Stomach (tissue), 8 donors: ENCODE measurements at regions not wholly inside any gene's neighbourhood (a gene's known extent, or its start where the extent isn't known, plus 50 kb on each side); places are given as distances from the start of the nearest gene placed in this dataset.

Source experiments
- DNase-seq, 2 donors: peaks; one replicate each; pipeline versions ENCODE4 v3.0.0 to v3.0.0-alpha.2; 2013 to 2019
- H3K27ac ChIP-seq, 5 donors: fragments of 200-600 bp in 4 of 5; sonication (generic) in 4 of 5; one replicate each; pipeline ENCODE4 v1.5.1; 2013 to 2019; ENCODE audit warnings: mild to moderate bottlenecking in 1 of 5, moderate library complexity in 1 of 5
- H3K27me3 ChIP-seq, 3 donors: fragments of 200-600 bp; sonication (generic); one replicate each; pipeline ENCODE4 v1.5.1; 2017 to 2019; ENCODE audit warnings: mixed run types in 1 of 3
- H3K36me3 ChIP-seq, 4 donors: fragments of 200-600 bp; sonication (generic); 1 replicate in 3 of 4; 2 replicates in 1 of 4; pipeline ENCODE4 v1.5.1; 2016 to 2019
- H3K4me1 ChIP-seq, 4 donors: fragments of 200-600 bp; sonication (generic); one replicate each; pipeline ENCODE4 v1.5.1; 2016 to 2019
- H3K4me3 ChIP-seq, 4 donors: fragments of 200-600 bp; sonication (generic) in 3 of 4; one replicate each; pipeline ENCODE4 v1.5.1; 2016 to 2019; ENCODE audit warnings: mild to moderate bottlenecking in 1 of 4
- H3K9me3 ChIP-seq, 4 donors: fragments of 200-600 bp; sonication (generic); one replicate each; pipeline ENCODE4 v1.5.1; 2016 to 2019
- CTCF ChIP-seq, 7 experiments: fragments of 450-650 bp in 4 of 7; fragments of 200-600 bp in 3 of 7; sonication (generic) in 3 of 7; IDR thresholded peaks; one replicate each; pipeline ENCODE4 v1.5.1; 2016 to 2019; ENCODE audit warnings: antibody characterized with exemption in 7 of 7, control low read depth in 2 of 7, mild to moderate bottlenecking in 1 of 7
- EP300 ChIP-seq: sonication (generic); formaldehyde crosslinking; IDR thresholded peaks from one replicate; pipeline ENCODE4 v1.6.1; 2017; ENCODE audit warnings: antibody characterized with exemption
- POLR2A ChIP-seq, 4 donors: fragments of 450-650 bp; IDR thresholded peaks; one replicate each; pipeline ENCODE4 v1.6.1; 2016; ENCODE audit warnings: antibody characterized with exemption in 4 of 4, control low read depth in 2 of 4, mild to moderate bottlenecking in 1 of 4, moderate library complexity in 1 of 4
- POLR2AphosphoS5 ChIP-seq, 3 donors: sonication (generic); formaldehyde crosslinking; IDR thresholded peaks; one replicate each; pipeline ENCODE4 v1.6.1; 2016; ENCODE audit warnings: antibody characterized with exemption in 3 of 3
- WGBS, 5 donors: extraction: QIAGEN DNeasy Blood & Tissue Kit in 3 of 5; methylation state at CpG; one replicate each; pipeline versions ENCODE4 v1.1.5 to v1.1.7; 2013 to 2018; 5-methylcytosine and 5-hydroxymethylcytosine counted together
- intact Hi-C: fragments of 100-400 bp; cut with DNase I; formaldehyde crosslinking; loops from one replicate; pipeline ENCODE4 v1.15.1; 2023; ENCODE audit warnings: low total_unique reads
- donor health status: healthy with polysubstance abuse.
- donor health status: Bipolar disorder and iron deficiency.
- donor health status: healthy.

DNA sequence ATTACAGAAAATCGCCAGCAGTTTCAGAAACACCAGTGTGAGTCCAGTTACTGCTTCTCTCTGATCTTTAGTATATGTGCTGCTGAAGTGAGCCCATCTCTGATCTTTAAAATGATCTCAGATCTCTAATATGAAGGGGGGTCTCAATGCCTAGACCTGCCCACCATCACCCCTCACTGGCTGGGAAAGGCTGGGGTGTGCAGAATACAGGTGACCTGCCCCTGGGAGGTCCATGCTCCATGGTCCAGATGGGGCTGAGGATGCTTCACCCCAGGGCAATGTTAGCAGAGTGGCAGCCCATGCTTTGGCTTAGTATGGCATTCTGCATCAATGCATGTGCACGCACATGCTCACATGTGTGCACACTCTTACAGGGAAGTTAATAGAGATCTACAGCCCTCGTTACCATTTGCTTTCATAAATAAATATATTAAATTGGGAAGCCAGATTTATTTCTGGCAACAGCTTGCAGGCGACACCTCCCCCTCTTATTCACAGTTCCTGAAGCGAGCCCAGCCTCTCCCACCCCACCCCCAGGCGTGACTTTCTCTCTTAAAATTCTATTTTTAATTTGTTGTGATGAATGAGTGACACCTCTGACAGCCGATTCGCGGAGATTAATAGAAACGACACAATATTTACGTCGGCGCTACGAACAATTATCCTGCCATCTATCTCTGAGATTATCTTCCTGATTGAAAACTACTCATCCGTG is 104.7 kb upstream of the ESRRB start:
- intact Hi-C loops, result no loop called here
- peaks cover 0 to 4% (median 0%) of the 10 kb centered on the region in 3 donors for H3K27me3 ChIP-seq
- H3K27ac ChIP-seq, result no peak overlapping the region
- TF ChIP-seq EP300, result no peak
- TF ChIP-seq POLR2AphosphoS5 (IDR thresholded peaks at IDR 0.05), result no peak
- TF ChIP-seq POLR2A (IDR thresholded peaks at IDR 0.05), result no peak
- TF ChIP-seq CTCF (IDR thresholded peaks at IDR 0.05), result no peak
- H3K9me3 ChIP-seq, result no peaks in the 10 kb centered on the region
- no peak overlapping the region for H3K4me3 ChIP-seq
- whole genome bisulfite sequencing, 5 donors, result 76 to 84% (median 80%) methylated on average over 15 of the region's 15 CpGs
- H3K36me3 ChIP-seq, result no peaks in the 10 kb centered on the region
- H3K4me1 ChIP-seq, result peaks cover 0 to 15% (median 3%) of the 10 kb centered on the region in 4 donors
- DNase-seq, result no peak

DNA sequence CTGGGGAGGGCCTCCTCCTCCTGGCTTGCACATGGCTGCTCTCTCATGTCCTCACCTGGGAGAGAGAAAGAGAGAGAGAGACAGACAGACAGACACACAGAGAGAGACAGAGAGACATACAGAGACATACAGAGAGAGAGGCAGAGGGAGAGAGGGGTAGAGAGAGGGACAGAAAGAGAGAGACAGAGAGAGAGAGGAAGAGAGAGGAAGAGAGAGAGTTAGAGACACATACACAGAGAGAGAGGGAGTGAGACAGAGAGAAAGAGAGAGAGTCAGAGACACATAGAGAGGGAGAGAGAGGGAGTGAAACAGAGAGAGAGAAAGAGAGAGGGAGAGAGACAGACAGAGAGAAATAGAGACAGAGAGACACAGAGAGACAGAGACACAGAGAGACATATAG is 103.6 kb upstream of the ESRRB start:
- TF ChIP-seq EP300, result no peak
- no peak for TF ChIP-seq POLR2A (IDR thresholded peaks at IDR 0.05)
- TF ChIP-seq CTCF (IDR thresholded peaks at IDR 0.05), result no peak
- TF ChIP-seq POLR2AphosphoS5 (IDR thresholded peaks at IDR 0.05), result no peak
- no peak for DNase-seq
- H3K4me3 ChIP-seq, result no peak overlapping the region
- intact Hi-C loops, result no loop called here
- H3K27ac ChIP-seq, result no peak overlapping the region
- no peaks in the 10 kb centered on the region for H3K9me3 ChIP-seq
- H3K4me1 ChIP-seq, result peaks cover 0 to 9% (median 1%) of the 10 kb centered on the region in 4 donors
- H3K36me3 ChIP-seq, result no peaks in the 10 kb centered on the region
- H3K27me3 ChIP-seq, result peaks cover 0 to 4% (median 0%) of the 10 kb centered on the region in 3 donors

GRCh38 chr14:76272774-76273173 is 103.2 kb upstream of the ESRRB start:
- DNase-seq, result no peak
- peaks cover 0 to 7% (median 0%) of the 10 kb centered on the region in 4 donors for H3K4me1 ChIP-seq
- intact Hi-C loops, result no loop called here
- H3K9me3 ChIP-seq, result no peaks in the 10 kb centered on the region
- H3K36me3 ChIP-seq, result no peaks in the 10 kb centered on the region
- TF ChIP-seq CTCF (IDR thresholded peaks at IDR 0.05), result no peak
- no peak for TF ChIP-seq POLR2A (IDR thresholded peaks at IDR 0.05)
- no peak for TF ChIP-seq EP300
- TF ChIP-seq POLR2AphosphoS5 (IDR thresholded peaks at IDR 0.05), result no peak
- no peak overlapping the region for H3K4me3 ChIP-seq
- peaks cover 0 to 4% (median 0%) of the 10 kb centered on the region in 3 donors for H3K27me3 ChIP-seq
- no peak overlapping the region for H3K27ac ChIP-seq

DNA sequence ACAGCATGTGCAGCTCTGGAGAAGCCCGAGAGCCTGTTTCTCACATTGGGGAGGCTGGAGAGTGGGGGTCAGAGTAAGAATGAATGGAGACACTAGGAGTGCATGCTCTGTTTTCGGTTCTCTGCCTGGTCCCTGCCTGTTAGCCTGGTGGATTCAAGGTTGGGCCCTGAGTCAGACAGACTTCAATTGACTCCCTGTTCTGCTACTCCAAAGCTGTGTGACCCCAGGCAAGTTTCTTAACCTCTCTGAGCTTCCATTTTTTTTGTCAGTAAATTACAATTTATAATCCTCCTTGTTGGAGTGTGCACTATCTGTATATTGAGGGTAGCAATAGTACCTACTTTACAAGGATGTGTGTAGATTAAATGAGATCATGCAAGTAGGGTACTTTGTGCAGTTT is 102.6 kb upstream of the ESRRB start:
- 67 to 87% (median 78%) methylated on average over 2 of the region's 2 CpGs for WGBS, 5 donors
- Histone ChIP-seq H3K4me3 (no peak overlapping the region), H3K27me3 (peaks cover 0 to 4% (median 0%) of the 10 kb centered on the region in 3 donors), H3K4me1 (peaks cover 0 to 3% (median 0%) of the 10 kb centered on the region in 4 donors), H3K36me3 (no peaks in the 10 kb centered on the region), H3K9me3 (no peaks in the 10 kb centered on the region), H3K27ac (no peak overlapping the region)
- DNase-seq, result no peak
- intact Hi-C loops, result no loop called here
- TF ChIP-seq POLR2A (IDR thresholded peaks at IDR 0.05) (no peak), CTCF (IDR thresholded peaks at IDR 0.05) (no peak), EP300 (no peak), POLR2AphosphoS5 (IDR thresholded peaks at IDR 0.05) (no peak)
